GM12878 (cell line): ENCODE measurements at regions not wholly inside any gene's neighbourhood (a gene's known extent, or its start where the extent isn't known, plus 50 kb on each side); places are given as distances from the start of the nearest gene placed in this dataset.

ENCODE experiments used
- ATAC-seq: fragments of 200-7000 bp; cut with Tn5 transposase; 3 replicates; pipeline ENCODE4 v1.9.1; 2020; ENCODE audit warnings: mild to moderate bottlenecking, moderate library complexity
- BruUV-seq: library from RNA; stranded (reverse); fragments of 400-500 nt; replicated peaks from 2 replicates; lab custom pipeline; 2021; lab: Mats Ljungman, UMichigan
- CTCF ChIA-PET: fragments of 300-600 bp; sonication (Branson Sonifier 250); formaldehyde crosslinking; extraction: SDS; loops from one replicate; lab custom pipeline; 2021; ENCODE audit warnings: inconsistent platforms; lab: Yijun Ruan, JAX
- POLR2A ChIA-PET: fragments of 350-600 bp; formaldehyde crosslinking; extraction: SDS; loops from one replicate; lab custom pipeline; 2021; ENCODE audit warnings: inconsistent platforms; lab: Charles Lee
- RAD21 ChIA-PET: fragments of 300-600 bp; sonication (Branson Sonifier 250); formaldehyde crosslinking; loops from one replicate; lab custom pipeline; 2023; ENCODE audit warnings: antibody characterized with exemption; ENCODE audit not compliant: unreplicated experiment; lab: Charles Lee
- SMC1A ChIA-PET: fragments of 300-600 bp; sonication (Branson Sonifier 250); formaldehyde crosslinking; loops from one replicate; lab custom pipeline; 2023; ENCODE audit not compliant: unreplicated experiment, uncharacterized antibody; lab: Charles Lee
- DNase-seq: peaks from one replicate; pipeline ENCODE4 v3.0.0-alpha.2; 2011; ENCODE audit warnings: low read depth, low spot score
- FAIRE-seq: peaks from 3 replicates; lab custom pipeline; 2011; peaks lifted over from hg19 to GRCh38; lab: Jason Lieb, UNC
- H2AFZ ChIP-seq: 2 replicates; pipeline ENCODE4 v1.6.0; 2011; ENCODE audit warnings: low read depth, low read length, control low read depth; ENCODE audit not compliant: control insufficient read depth
- H3K27ac ChIP-seq: 2 replicates; pipeline ENCODE4 v1.5.1; 2011; ENCODE audit warnings: control low read depth; ENCODE audit not compliant: control insufficient read depth, insufficient read depth
- H3K27me3 ChIP-seq, 2 experiments: replicated peaks in 1 of 2; 2 replicates each; pipeline versions ENCODE4 v1.6.0 to v1.6.1; 2011; ENCODE audit warnings: low read length in 1 of 2; ENCODE audit not compliant: control insufficient read depth in 2 of 2, insufficient read depth in 2 of 2
- H3K36me3 ChIP-seq, 2 experiments: 2 replicates each; pipeline ENCODE4 v1.5.1; 2011; ENCODE audit warnings: low read length in 1 of 2; ENCODE audit not compliant: control insufficient read depth in 2 of 2, insufficient read depth in 2 of 2
- H3K4me1 ChIP-seq: 2 replicates; pipeline ENCODE4 v1.6.1; 2011; ENCODE audit warnings: mild to moderate bottlenecking, low read length, moderate library complexity, mixed read lengths; ENCODE audit not compliant: control insufficient read depth, insufficient read depth
- H3K4me2 ChIP-seq: 2 replicates; pipeline ENCODE4 v1.6.0; 2011; ENCODE audit warnings: control low read depth; ENCODE audit not compliant: control insufficient read depth, insufficient read depth
- H3K4me3 ChIP-seq: fragments of 200-600 bp; sonication (generic); 2 replicates; pipeline ENCODE4 v1.5.1; 2016
- H3K79me2 ChIP-seq: 2 replicates; pipeline ENCODE4 v1.6.0; 2011; ENCODE audit warnings: low read length; ENCODE audit not compliant: control insufficient read depth, insufficient read depth
- H3K9ac ChIP-seq: 2 replicates; pipeline ENCODE4 v1.8.0; 2011; ENCODE audit warnings: low read length, control low read depth, mixed read lengths; ENCODE audit not compliant: control insufficient read depth, insufficient read depth
- H3K9me3 ChIP-seq: replicated peaks from 3 replicates; pipeline ENCODE4 v1.5.1; 2011; ENCODE audit warnings: mild to moderate bottlenecking, low read length; ENCODE audit not compliant: control insufficient read depth, insufficient read depth
- H4K20me1 ChIP-seq: 2 replicates; pipeline ENCODE4 v1.6.0; 2011; ENCODE audit not compliant: control insufficient read depth, insufficient read depth
- ASH2L ChIP-seq: fragments of 300-600, 200-600 bp; sonication (generic); IDR thresholded peaks from 2 replicates; pipeline ENCODE4 v1.6.1; 2017; ENCODE audit warnings: low read depth, mild to moderate bottlenecking, borderline replicate concordance
- ATF2 ChIP-seq: IDR thresholded peaks from 2 replicates; pipeline ENCODE4 v1.6.1; 2012; ENCODE audit warnings: low read length, inconsistent platforms
- BCL11A ChIP-seq: IDR thresholded peaks from 2 replicates; pipeline ENCODE4 v1.6.1; 2011; ENCODE audit warnings: low read depth, low read length
- BHLHE40 ChIP-seq, 2 experiments: fragments of 450-650 bp in 1 of 2; IDR thresholded peaks; 2 replicates each; pipeline ENCODE4 v1.6.1; 2011 to 2017; ENCODE audit warnings: low read depth in 2 of 2, borderline replicate concordance in 1 of 2, improper control_type of control experiment in 1 of 2, low read length in 1 of 2, mild to moderate bottlenecking in 1 of 2
- FOXM1 ChIP-seq: IDR thresholded peaks from 2 replicates; pipeline ENCODE4 v1.6.1; 2012; ENCODE audit warnings: low read depth, mild to moderate bottlenecking, inconsistent platforms, low read length, moderate library complexity
- HDAC6 ChIP-seq: fragments of 200-600 bp; sonication (generic); IDR thresholded peaks from one replicate; pipeline ENCODE4 v1.8.0; 2017; ENCODE audit warnings: antibody characterized with exemption; ENCODE audit not compliant: unreplicated experiment
- IRF4 ChIP-seq: IDR thresholded peaks from 2 replicates; pipeline ENCODE4 v1.6.1; 2011; ENCODE audit warnings: low read depth, low read length
- JUND ChIP-seq: IDR thresholded peaks from 2 replicates; pipeline ENCODE4 v1.6.1; 2012; ENCODE audit warnings: low read depth, mild to moderate bottlenecking, low read length, improper control_type of control experiment, moderate library complexity
- KAT2A ChIP-seq: conservative IDR thresholded peaks from 2 replicates; pipeline ENCODE4 v1.6.1; 2011; ENCODE audit warnings: low read depth, low read length; ENCODE audit not compliant: control insufficient read depth
- MEF2A ChIP-seq: IDR thresholded peaks from 2 replicates; pipeline ENCODE4 v1.6.1; 2011; ENCODE audit warnings: low read depth, mild to moderate bottlenecking, low read length, moderate library complexity; ENCODE audit not compliant: insufficient read depth
- MYB ChIP-seq: fragments of 150-350 bp; IDR thresholded peaks from 2 replicates; pipeline ENCODE4 v1.6.1; 2014; ENCODE audit warnings: mild to moderate bottlenecking, low read depth, low read length, borderline replicate concordance
- NRF1 ChIP-seq: conservative IDR thresholded peaks from 2 replicates; pipeline ENCODE4 v1.6.1; 2011; ENCODE audit warnings: mild to moderate bottlenecking, low read depth, low read length, improper control_type of control experiment
- PAX8 ChIP-seq: fragments of 450-650 bp; IDR thresholded peaks from 2 replicates; pipeline ENCODE4 v1.6.1; 2017; ENCODE audit warnings: mild to moderate bottlenecking, moderate library complexity
- POLR2A ChIP-seq: IDR thresholded peaks from 2 replicates; pipeline ENCODE4 v1.6.1; 2011; ENCODE audit warnings: low read depth, mild to moderate bottlenecking, low read length
- POLR2AphosphoS5 ChIP-seq: IDR thresholded peaks from 2 replicates; pipeline ENCODE4 v1.6.1; 2011; ENCODE audit warnings: mild to moderate bottlenecking, low read length, inconsistent platforms
- POU2F2 ChIP-seq: IDR thresholded peaks from 3 replicates; pipeline ENCODE4 v1.6.1; 2011; ENCODE audit warnings: low read depth, mild to moderate bottlenecking, low read length, borderline replicate concordance
- SPI1 ChIP-seq: IDR thresholded peaks from 2 replicates; pipeline ENCODE4 v1.6.1; 2011; ENCODE audit warnings: low read depth, mild to moderate bottlenecking, low read length, moderate library complexity, borderline replicate concordance; ENCODE audit not compliant: insufficient read depth
- TAF1 ChIP-seq: IDR thresholded peaks from 2 replicates; pipeline ENCODE4 v1.6.1; 2011; ENCODE audit warnings: mild to moderate bottlenecking, low read depth, low read length, borderline replicate concordance
- USF1 ChIP-seq: IDR thresholded peaks from 2 replicates; pipeline ENCODE4 v1.6.1; 2011; ENCODE audit warnings: borderline replicate concordance, low read depth, mild to moderate bottlenecking, moderate library complexity, mixed read lengths, low read length; ENCODE audit not compliant: insufficient read depth; ENCODE audit errors: extremely low read length
- WGBS: methylation state at CpG from one replicate; pipeline ENCODE4 v1.1.6; 2016; ENCODE audit warnings: low lambda C conversion rate; ENCODE audit not compliant: insufficient replicate concordance, insufficient coverage; ENCODE audit errors: missing lambda C conversion rate; 5-methylcytosine and 5-hydroxymethylcytosine counted together
- in situ Hi-C: fragments of 300-500 bp; cut with MboI; formaldehyde crosslinking; loops from 9 replicates; pipeline ENCODE4 v1.14.3; 2018; ENCODE audit warnings: mixed read lengths
- intact Hi-C: fragments of 100-400 bp; cut with micrococcal nuclease; formaldehyde crosslinking; loops from one replicate; pipeline ENCODE4 v1.14.2; 2022; ENCODE audit not compliant: unreplicated experiment

GRCh38 chr20:24395151-24395550, 74.3 kb upstream of the SYNDIG1 start:
- ChIA-PET POLR2A (no interaction called here), RAD21 (no interaction called here), SMC1A (no interaction called here), CTCF (no interaction called here)
- Histone ChIP-seq H2AFZ (no peak overlapping the region), H3K4me2 (no peak overlapping the region), H3K27me3 (no peaks in the 10 kb centered on the region), H4K20me1 (no peaks in the 10 kb centered on the region), H3K36me3 (no peaks in the 10 kb centered on the region), H3K4me1 (no peaks in the 10 kb centered on the region), H3K9me3 (no peaks in the 10 kb centered on the region), H3K79me2 (no peaks in the 10 kb centered on the region), H3K27ac (no peak overlapping the region), H3K4me3 (no peak overlapping the region), H3K9ac (no peak overlapping the region)
- 4% methylated on average over 7 of the region's 7 CpGs for WGBS
- no peak for TF ChIP-seq BCL11A
- no peak for TF ChIP-seq SPI1
- DNase-seq, result no peak
- intact Hi-C loops (no loop called here), in situ Hi-C loops (no loop called here)
- no peak for FAIRE-seq
- ATAC-seq, result no peak
- BruUV-seq, result no TSS peak

GRCh38 chr20:24393903-24394302, 75.5 kb upstream of the SYNDIG1 start:
- ChIA-PET SMC1A (no interaction called here), CTCF (no interaction called here), POLR2A (no interaction called here), RAD21 (no interaction called here)
- Histone ChIP-seq H3K4me2 (no peak overlapping the region), H3K4me1 (no peaks in the 10 kb centered on the region), H4K20me1 (no peaks in the 10 kb centered on the region), H3K9me3 (no peaks in the 10 kb centered on the region), H3K9ac (no peak overlapping the region), H2AFZ (no peak overlapping the region), H3K27ac (no peak overlapping the region), H3K27me3 (no peaks in the 10 kb centered on the region), H3K79me2 (no peaks in the 10 kb centered on the region), H3K36me3 (no peaks in the 10 kb centered on the region), H3K4me3 (no peak overlapping the region)
- 16% methylated on average over 9 of the region's 9 CpGs for WGBS
- intact Hi-C loops, result no loop called here
- DNase-seq (no peak), FAIRE-seq (no peak), ATAC-seq (no peak)
- BruUV-seq, result no TSS peak
- in situ Hi-C loops, result no loop called here
- TF ChIP-seq KAT2A, result no peak
- no peak for TF ChIP-seq JUND
- no peak for TF ChIP-seq IRF4
- TF ChIP-seq MYB, result no peak
- no peak for TF ChIP-seq ASH2L
- no peak for TF ChIP-seq POU2F2
- no peak for TF ChIP-seq NRF1
- no peak for TF ChIP-seq POLR2AphosphoS5
- TF ChIP-seq POLR2A, result no peak
- TF ChIP-seq TAF1, result no peak
- no peak for TF ChIP-seq ATF2
- no peak for TF ChIP-seq HDAC6
- no peak for TF ChIP-seq FOXM1
- no peak for TF ChIP-seq USF1
- TF ChIP-seq MEF2A, result no peak
- TF ChIP-seq PAX8, result no peak
- no peak for TF ChIP-seq BHLHE40 (IDR thresholded peaks at IDR 0.05; ENCODE audit: borderline replicate concordance in 1 of 2, low read depth in 2 of 2, low read length in 1 of 2)
